ENCODE measurements at regions not wholly inside any gene's neighbourhood (a gene's known extent, or its start where the extent isn't known, plus 50 kb on each side); places are given as distances from the start of the nearest gene placed in this dataset.

GRCh38 chr1:88401313-88401712 is 282.8 kb upstream of the PKN2 start:
- H3K36me3 Mint-ChIP-seq = no peaks in the 10 kb centered on the region
- no peak overlapping the region for H3K4me3 Mint-ChIP-seq
- H3K27ac Mint-ChIP-seq = no peak overlapping the region
- no peak overlapping the region for H3K27ac ChIP-seq (ENCODE audit: insufficient read depth, low read length, poor library complexity, severe bottlenecking)
- H3K4me3 ChIP-seq (ENCODE audit: low read depth, low read length) = no peak overlapping the region
- DNase-seq (no peak), ATAC-seq (ENCODE audit: low read depth in 2 of 2) (no peak)
- H3K27me3 Mint-ChIP-seq = no peaks in the 10 kb centered on the region
- no peaks in the 10 kb centered on the region for H3K4me1 Mint-ChIP-seq
- no peaks in the 10 kb centered on the region for H3K27me3 ChIP-seq (ENCODE audit: control insufficient read depth, insufficient read depth, low read length)
- no peaks in the 10 kb centered on the region for H3K4me1 ChIP-seq (ENCODE audit: control insufficient read depth, insufficient read depth, low read length, poor library complexity, severe bottlenecking)
- H3K36me3 ChIP-seq (ENCODE audit: control insufficient read depth, insufficient read depth, low read length) = no peaks in the 10 kb centered on the region
- H3K9me3 Mint-ChIP-seq = peaks cover 0 to 3% (median 0%) of the 10 kb centered on the region in 7 donors
- no peaks in the 10 kb centered on the region for H3K9me3 ChIP-seq (ENCODE audit: control insufficient read depth in 2 of 2, low read length in 2 of 2)

- H3K27me3 Mint-ChIP-seq = no peaks in the 10 kb centered on the region
- Histone ChIP-seq H3K27me3 (ENCODE audit: control insufficient read depth, insufficient read depth, low read length) (no peaks in the 10 kb centered on the region), H3K36me3 (ENCODE audit: control insufficient read depth, insufficient read depth, low read length) (no peaks in the 10 kb centered on the region), H3K27ac (ENCODE audit: insufficient read depth, low read length, poor library complexity, severe bottlenecking) (no peak overlapping the region), H3K4me3 (ENCODE audit: low read depth, low read length) (no peak overlapping the region), H3K4me1 (ENCODE audit: control insufficient read depth, insufficient read depth, low read length, poor library complexity, severe bottlenecking) (no peaks in the 10 kb centered on the region), H3K9me3 (ENCODE audit: control insufficient read depth in 2 of 2, low read length in 2 of 2) (no peaks in the 10 kb centered on the region)
- no peaks in the 10 kb centered on the region for H3K36me3 Mint-ChIP-seq
- DNase-seq (no peak), ATAC-seq (ENCODE audit: low read depth in 2 of 2) (no peak)
- no peak overlapping the region for H3K27ac Mint-ChIP-seq
- no peaks in the 10 kb centered on the region for H3K4me1 Mint-ChIP-seq
- H3K4me3 Mint-ChIP-seq = no peak overlapping the region
- peaks cover 0 to 6% (median 1%) of the 10 kb centered on the region in 7 donors for H3K9me3 Mint-ChIP-seq
These were observed 279.5 kb upstream of the PKN2 start for GRCh38 chr1:88404582-88404981.

- no peaks in the 10 kb centered on the region for H3K27me3 Mint-ChIP-seq
- H3K4me1 ChIP-seq (ENCODE audit: control insufficient read depth, insufficient read depth, low read length, poor library complexity, severe bottlenecking) = no peaks in the 10 kb centered on the region
- no peaks in the 10 kb centered on the region for H3K36me3 Mint-ChIP-seq
- H3K4me1 Mint-ChIP-seq = no peaks in the 10 kb centered on the region
- no peaks in the 10 kb centered on the region for H3K27me3 ChIP-seq (ENCODE audit: control insufficient read depth, insufficient read depth, low read length)
- H3K9me3 Mint-ChIP-seq = peaks cover 0 to 6% (median 1%) of the 10 kb centered on the region in 7 donors
- no peak overlapping the region for H3K27ac ChIP-seq (ENCODE audit: insufficient read depth, low read length, poor library complexity, severe bottlenecking)
- H3K4me3 Mint-ChIP-seq = no peak overlapping the region
- ATAC-seq (ENCODE audit: low read depth in 2 of 2) (no peak), DNase-seq (no peak)
- no peak overlapping the region for H3K27ac Mint-ChIP-seq
- no peaks in the 10 kb centered on the region for H3K9me3 ChIP-seq (ENCODE audit: control insufficient read depth in 2 of 2, low read length in 2 of 2)
- no peak overlapping the region for H3K4me3 ChIP-seq (ENCODE audit: low read depth, low read length)
- no peaks in the 10 kb centered on the region for H3K36me3 ChIP-seq (ENCODE audit: control insufficient read depth, insufficient read depth, low read length)
These were observed 276.8 kb upstream of the PKN2 start for GRCh38 chr1:88407248-88407647.

- Histone ChIP-seq H3K4me3 (ENCODE audit: low read depth, low read length) (no peak overlapping the region), H3K9me3 (ENCODE audit: control insufficient read depth in 2 of 2, low read length in 2 of 2) (peaks cover 2 to 14% of the 10 kb centered on the region in 2 experiments), H3K4me1 (ENCODE audit: control insufficient read depth, insufficient read depth, low read length, poor library complexity, severe bottlenecking) (no peaks in the 10 kb centered on the region), H3K27ac (ENCODE audit: insufficient read depth, low read length, poor library complexity, severe bottlenecking) (no peak overlapping the region), H3K36me3 (ENCODE audit: control insufficient read depth, insufficient read depth, low read length) (no peaks in the 10 kb centered on the region), H3K27me3 (ENCODE audit: control insufficient read depth, insufficient read depth, low read length) (no peaks in the 10 kb centered on the region)
- ATAC-seq (ENCODE audit: low read depth in 2 of 2) = no peak
- Mint-ChIP-seq H3K4me3 (no peak overlapping the region), H3K27ac (no peak overlapping the region), H3K4me1 (no peaks in the 10 kb centered on the region), H3K9me3 (peaks cover 1 to 30% (median 11%) of the 10 kb centered on the region in 7 donors), H3K27me3 (no peaks in the 10 kb centered on the region), H3K36me3 (no peaks in the 10 kb centered on the region)
- no peak for DNase-seq
These were observed 262.1 kb upstream of the PKN2 start for GRCh38 chr1:88421997-88422396.

- DNase-seq (no peak), ATAC-seq (ENCODE audit: low read depth in 2 of 2) (no peak)
- Histone ChIP-seq H3K27ac (ENCODE audit: insufficient read depth, low read length, poor library complexity, severe bottlenecking) (no peak overlapping the region), H3K4me3 (ENCODE audit: low read depth, low read length) (no peak overlapping the region), H3K27me3 (ENCODE audit: control insufficient read depth, insufficient read depth, low read length) (no peaks in the 10 kb centered on the region), H3K9me3 (ENCODE audit: control insufficient read depth in 2 of 2, low read length in 2 of 2) (no peaks in the 10 kb centered on the region), H3K4me1 (ENCODE audit: control insufficient read depth, insufficient read depth, low read length, poor library complexity, severe bottlenecking) (no peaks in the 10 kb centered on the region), H3K36me3 (ENCODE audit: control insufficient read depth, insufficient read depth, low read length) (no peaks in the 10 kb centered on the region)
- Mint-ChIP-seq H3K4me1 (no peaks in the 10 kb centered on the region), H3K27me3 (no peaks in the 10 kb centered on the region), H3K36me3 (no peaks in the 10 kb centered on the region), H3K4me3 (no peak overlapping the region), H3K9me3 (peaks cover 0 to 20% (median 6%) of the 10 kb centered on the region in 7 donors), H3K27ac (no peak overlapping the region)
These were observed 250.5 kb upstream of the PKN2 start for GRCh38 chr1:88433556-88433955.

- no peaks in the 10 kb centered on the region for H3K27me3 ChIP-seq (ENCODE audit: control insufficient read depth, insufficient read depth, low read length)
- H3K9me3 ChIP-seq (ENCODE audit: control insufficient read depth in 2 of 2, low read length in 2 of 2) = no peaks in the 10 kb centered on the region
- Mint-ChIP-seq H3K9me3 (peaks cover 0 to 19% (median 6%) of the 10 kb centered on the region in 7 donors), H3K27ac (no peak overlapping the region), H3K27me3 (no peaks in the 10 kb centered on the region), H3K4me3 (no peak overlapping the region), H3K4me1 (no peaks in the 10 kb centered on the region), H3K36me3 (no peaks in the 10 kb centered on the region)
- H3K36me3 ChIP-seq (ENCODE audit: control insufficient read depth, insufficient read depth, low read length) = no peaks in the 10 kb centered on the region
- no peak overlapping the region for H3K4me3 ChIP-seq (ENCODE audit: low read depth, low read length)
- DNase-seq (no peak), ATAC-seq (ENCODE audit: low read depth in 2 of 2) (no peak)
- H3K27ac ChIP-seq (ENCODE audit: insufficient read depth, low read length, poor library complexity, severe bottlenecking) = no peak overlapping the region
- no peaks in the 10 kb centered on the region for H3K4me1 ChIP-seq (ENCODE audit: control insufficient read depth, insufficient read depth, low read length, poor library complexity, severe bottlenecking)
These were observed 249.2 kb upstream of the PKN2 start for GRCh38 chr1:88434836-88435235.

- Mint-ChIP-seq H3K27ac (no peak overlapping the region), H3K9me3 (peaks cover 0 to 14% (median 4%) of the 10 kb centered on the region in 7 donors), H3K27me3 (no peaks in the 10 kb centered on the region), H3K4me3 (no peak overlapping the region), H3K4me1 (no peaks in the 10 kb centered on the region), H3K36me3 (no peaks in the 10 kb centered on the region)
- no peak for DNase-seq
- Histone ChIP-seq H3K36me3 (ENCODE audit: control insufficient read depth, insufficient read depth, low read length) (no peaks in the 10 kb centered on the region), H3K27me3 (ENCODE audit: control insufficient read depth, insufficient read depth, low read length) (no peaks in the 10 kb centered on the region), H3K27ac (ENCODE audit: insufficient read depth, low read length, poor library complexity, severe bottlenecking) (no peak overlapping the region), H3K4me3 (ENCODE audit: low read depth, low read length) (no peak overlapping the region), H3K4me1 (ENCODE audit: control insufficient read depth, insufficient read depth, low read length, poor library complexity, severe bottlenecking) (no peaks in the 10 kb centered on the region), H3K9me3 (ENCODE audit: control insufficient read depth in 2 of 2, low read length in 2 of 2) (no peaks in the 10 kb centered on the region)
- no peak for ATAC-seq (ENCODE audit: low read depth in 2 of 2)
These were observed 243.1 kb upstream of the PKN2 start for GRCh38 chr1:88441022-88441421.

GRCh38 chr1:88451856-88452255 is 232.2 kb upstream of the PKN2 start:
- Histone ChIP-seq H3K27me3 (ENCODE audit: control insufficient read depth, insufficient read depth, low read length) (no peaks in the 10 kb centered on the region), H3K36me3 (ENCODE audit: control insufficient read depth, insufficient read depth, low read length) (no peaks in the 10 kb centered on the region), H3K27ac (ENCODE audit: insufficient read depth, low read length, poor library complexity, severe bottlenecking) (no peak overlapping the region), H3K4me3 (ENCODE audit: low read depth, low read length) (no peak overlapping the region), H3K4me1 (ENCODE audit: control insufficient read depth, insufficient read depth, low read length, poor library complexity, severe bottlenecking) (no peaks in the 10 kb centered on the region), H3K9me3 (ENCODE audit: control insufficient read depth in 2 of 2, low read length in 2 of 2) (no peaks in the 10 kb centered on the region)
- peaks cover 5% of the 10 kb centered on the region for H3K27me3 Mint-ChIP-seq
- H3K4me3 Mint-ChIP-seq = no peak overlapping the region
- ATAC-seq (ENCODE audit: low read depth in 2 of 2) (no peak), DNase-seq (no peak)
- no peaks in the 10 kb centered on the region for H3K36me3 Mint-ChIP-seq
- peaks cover 0 to 5% (median 0%) of the 10 kb centered on the region in 7 donors for H3K9me3 Mint-ChIP-seq
- H3K4me1 Mint-ChIP-seq = no peaks in the 10 kb centered on the region
- no peak overlapping the region for H3K27ac Mint-ChIP-seq

Measured in CD4-positive, CD25-positive, alpha-beta regulatory T cell (primary cell).